GM12878 (cell line): ENCODE measurements at regions not wholly inside any gene's neighbourhood (a gene's known extent, or its start where the extent isn't known, plus 50 kb on each side); places are given as distances from the start of the nearest gene placed in this dataset.

ENCODE experiments used
- CREM ChIP-seq: IDR thresholded peaks from 2 replicates; pipeline ENCODE4 v1.6.1; 2014; ENCODE audit warnings: antibody characterized with exemption, low read depth
- CTCF ChIP-seq, 3 experiments: IDR thresholded peaks in 2 of 3; conservative IDR thresholded peaks in 1 of 3; 2 replicates each; pipeline ENCODE4 v1.5.1; 2011; ENCODE audit warnings: low read depth in 3 of 3, low read length in 3 of 3, mild to moderate bottlenecking in 3 of 3, control low read depth in 2 of 3, moderate library complexity in 2 of 3, inconsistent platforms in 1 of 3, mixed read lengths in 1 of 3; ENCODE audit not compliant: control insufficient read depth in 2 of 3, insufficient read depth in 1 of 3; ENCODE audit errors: extremely low read depth in 1 of 3
- RCOR1 ChIP-seq: conservative IDR thresholded peaks from 2 replicates; pipeline ENCODE4 v1.6.1; 2012; ENCODE audit warnings: low read depth, low read length, improper control_type of control experiment
- YY1 ChIP-seq: IDR thresholded peaks from 2 replicates; pipeline ENCODE4 v1.6.1; 2011; ENCODE audit warnings: low read depth, mild to moderate bottlenecking, low read length
- TF ChIP-seq, protein P1 (sequence below): fragments of 450-650 bp; IDR thresholded peaks from 2 replicates; pipeline ENCODE4 v1.6.1; 2017; ENCODE audit warnings: mild to moderate bottlenecking

DNA sequence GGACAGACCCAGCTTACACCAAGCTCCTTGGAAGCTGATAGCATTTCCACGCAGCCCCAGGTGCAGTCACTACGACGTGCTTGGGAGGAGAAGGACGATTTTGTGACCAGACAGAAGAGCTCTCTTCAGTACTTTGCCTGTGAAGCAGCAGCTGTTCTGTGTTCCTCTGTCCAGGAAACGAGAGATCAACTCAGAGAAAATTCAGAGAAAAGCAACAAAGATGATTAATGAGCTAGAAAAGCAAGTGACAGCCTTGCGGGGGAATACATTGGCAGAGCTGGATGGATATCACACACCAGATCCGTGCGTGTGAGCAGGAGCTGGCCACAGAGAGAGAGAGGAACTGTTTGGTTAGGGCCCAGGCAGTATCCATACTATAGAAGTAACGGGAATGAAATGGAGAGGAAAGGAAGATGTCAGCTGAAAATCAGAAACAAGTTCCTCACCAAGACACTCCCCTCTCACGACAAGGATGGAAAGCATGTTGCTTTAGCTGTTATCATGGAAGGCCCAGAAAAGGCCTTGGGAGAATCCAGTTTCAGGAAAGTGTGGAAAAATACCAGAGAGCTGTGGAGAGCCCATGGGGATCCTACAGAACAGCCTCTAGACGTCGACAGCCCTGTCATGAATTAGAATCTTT, 106.2 kb downstream of the TOMM20 start:
- TF ChIP-seq RCOR1: no peak
- TF ChIP-seq CTCF (IDR thresholded peaks at IDR 0.05 in 2 of 3, conservative IDR thresholded peaks at IDR 0.05 in 1 of 3; ENCODE audit: control insufficient read depth in 2 of 3, extremely low read depth in 1 of 3, insufficient read depth in 1 of 3, low read depth in 3 of 3, low read length in 3 of 3): no peak
- 0 out of 2 replicates have a peak, but pooled peaks have one; percentile 9 for TF ChIP-seq CREM
- TF ChIP-seq, protein P1, sequence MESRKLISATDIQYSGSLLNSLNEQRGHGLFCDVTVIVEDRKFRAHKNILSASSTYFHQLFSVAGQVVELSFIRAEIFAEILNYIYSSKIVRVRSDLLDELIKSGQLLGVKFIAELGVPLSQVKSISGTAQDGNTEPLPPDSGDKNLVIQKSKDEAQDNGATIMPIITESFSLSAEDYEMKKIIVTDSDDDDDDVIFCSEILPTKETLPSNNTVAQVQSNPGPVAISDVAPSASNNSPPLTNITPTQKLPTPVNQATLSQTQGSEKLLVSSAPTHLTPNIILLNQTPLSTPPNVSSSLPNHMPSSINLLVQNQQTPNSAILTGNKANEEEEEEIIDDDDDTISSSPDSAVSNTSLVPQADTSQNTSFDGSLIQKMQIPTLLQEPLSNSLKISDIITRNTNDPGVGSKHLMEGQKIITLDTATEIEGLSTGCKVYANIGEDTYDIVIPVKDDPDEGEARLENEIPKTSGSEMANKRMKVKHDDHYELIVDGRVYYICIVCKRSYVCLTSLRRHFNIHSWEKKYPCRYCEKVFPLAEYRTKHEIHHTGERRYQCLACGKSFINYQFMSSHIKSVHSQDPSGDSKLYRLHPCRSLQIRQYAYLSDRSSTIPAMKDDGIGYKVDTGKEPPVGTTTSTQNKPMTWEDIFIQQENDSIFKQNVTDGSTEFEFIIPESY: no peak
- TF ChIP-seq YY1: no peak
